ENCODE measurements at regions not wholly inside any gene's neighbourhood (a gene's known extent, or its start where the extent isn't known, plus 50 kb on each side); places are given as distances from the start of the nearest gene placed in this dataset.
A peak's percentile ranks its signal among the peaks of the same experiment; 100 is the strongest.

- no peak overlapping the region for H3K27ac ChIP-seq
- TF ChIP-seq, protein P1, sequence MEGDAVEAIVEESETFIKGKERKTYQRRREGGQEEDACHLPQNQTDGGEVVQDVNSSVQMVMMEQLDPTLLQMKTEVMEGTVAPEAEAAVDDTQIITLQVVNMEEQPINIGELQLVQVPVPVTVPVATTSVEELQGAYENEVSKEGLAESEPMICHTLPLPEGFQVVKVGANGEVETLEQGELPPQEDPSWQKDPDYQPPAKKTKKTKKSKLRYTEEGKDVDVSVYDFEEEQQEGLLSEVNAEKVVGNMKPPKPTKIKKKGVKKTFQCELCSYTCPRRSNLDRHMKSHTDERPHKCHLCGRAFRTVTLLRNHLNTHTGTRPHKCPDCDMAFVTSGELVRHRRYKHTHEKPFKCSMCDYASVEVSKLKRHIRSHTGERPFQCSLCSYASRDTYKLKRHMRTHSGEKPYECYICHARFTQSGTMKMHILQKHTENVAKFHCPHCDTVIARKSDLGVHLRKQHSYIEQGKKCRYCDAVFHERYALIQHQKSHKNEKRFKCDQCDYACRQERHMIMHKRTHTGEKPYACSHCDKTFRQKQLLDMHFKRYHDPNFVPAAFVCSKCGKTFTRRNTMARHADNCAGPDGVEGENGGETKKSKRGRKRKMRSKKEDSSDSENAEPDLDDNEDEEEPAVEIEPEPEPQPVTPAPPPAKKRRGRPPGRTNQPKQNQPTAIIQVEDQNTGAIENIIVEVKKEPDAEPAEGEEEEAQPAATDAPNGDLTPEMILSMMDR (conservative IDR thresholded peaks at IDR 0.05) = peak; percentile 44; the same call in 1 of the 2 replicates
Measured at GRCh38 chr14:65961004-65961403, 525.2 kb upstream of the CCDC196 start.

DNA sequence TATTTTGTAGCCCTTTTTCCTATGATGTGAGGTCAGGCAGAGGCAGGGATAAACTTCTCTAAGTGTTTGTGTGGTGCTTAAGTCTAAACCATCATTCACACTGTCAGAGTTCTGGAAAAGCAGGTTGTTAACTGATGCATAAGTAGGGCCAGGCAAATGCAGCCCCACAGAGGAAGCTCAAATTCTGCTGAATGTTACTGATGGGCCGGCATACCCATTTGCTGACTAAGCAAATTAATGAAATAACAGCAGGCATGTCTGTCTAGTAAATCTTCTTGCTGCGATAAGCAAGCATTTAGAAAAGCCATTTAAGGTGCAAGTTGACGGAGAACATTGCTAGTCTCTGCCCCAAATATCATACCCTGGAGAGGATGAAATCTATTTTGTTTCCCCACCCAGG, 523.2 kb upstream of the CCDC196 start:
- H3K27ac ChIP-seq = no peak overlapping the region

GRCh38 chr14:65964366-65964765, 521.8 kb upstream of the CCDC196 start:
- no peak overlapping the region for H3K27ac ChIP-seq
- TF ChIP-seq, protein P1 (conservative IDR thresholded peaks at IDR 0.05) = no peak

More for the DNA sequence above, 523.2 kb upstream of the CCDC196 start:
- TF ChIP-seq, protein P1 (conservative IDR thresholded peaks at IDR 0.05) = no peak

DNA sequence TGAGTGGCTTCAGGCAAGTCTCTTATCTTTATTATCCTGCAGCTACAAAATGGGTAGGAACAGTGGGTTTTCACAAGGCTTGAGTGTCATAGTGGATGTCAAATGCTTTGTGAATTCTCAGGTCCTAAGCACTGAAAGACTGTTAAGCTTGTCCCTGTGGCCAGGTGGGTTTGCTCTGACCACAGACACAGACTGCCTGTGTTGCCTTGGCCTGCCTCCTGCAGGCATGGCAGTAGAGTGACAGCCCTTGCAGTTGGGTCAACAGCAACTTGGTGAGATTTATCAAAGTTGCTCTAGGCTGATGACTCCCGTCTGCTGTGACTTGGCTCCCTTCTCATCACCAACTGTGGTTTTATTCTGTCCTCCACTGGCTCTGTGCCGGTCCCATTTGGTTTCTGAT, 520.0 kb upstream of the CCDC196 start:
- TF ChIP-seq, protein P1 (conservative IDR thresholded peaks at IDR 0.05) = no peak
- no peak overlapping the region for H3K27ac ChIP-seq

GRCh38 chr14:65972346-65972870, 513.8 kb upstream of the CCDC196 start:
- no peak overlapping the region for H3K27ac ChIP-seq
- TF ChIP-seq, protein P1 (conservative IDR thresholded peaks at IDR 0.05) = no peak

- TF ChIP-seq, protein P1 (conservative IDR thresholded peaks at IDR 0.05) = no peak
- H3K27ac ChIP-seq = no peak overlapping the region
Measured at GRCh38 chr14:65972891-65973290, 513.3 kb upstream of the CCDC196 start.

GRCh38 chr14:65975865-65976264, 510.3 kb upstream of the CCDC196 start:
- no peak overlapping the region for H3K27ac ChIP-seq
- TF ChIP-seq, protein P1 (conservative IDR thresholded peaks at IDR 0.05) = no peak
